ENCODE measurements at regions not wholly inside any gene's neighbourhood (a gene's known extent, or its start where the extent isn't known, plus 50 kb on each side); places are given as distances from the start of the nearest gene placed in this dataset.

- TF ChIP-seq, protein P1, sequence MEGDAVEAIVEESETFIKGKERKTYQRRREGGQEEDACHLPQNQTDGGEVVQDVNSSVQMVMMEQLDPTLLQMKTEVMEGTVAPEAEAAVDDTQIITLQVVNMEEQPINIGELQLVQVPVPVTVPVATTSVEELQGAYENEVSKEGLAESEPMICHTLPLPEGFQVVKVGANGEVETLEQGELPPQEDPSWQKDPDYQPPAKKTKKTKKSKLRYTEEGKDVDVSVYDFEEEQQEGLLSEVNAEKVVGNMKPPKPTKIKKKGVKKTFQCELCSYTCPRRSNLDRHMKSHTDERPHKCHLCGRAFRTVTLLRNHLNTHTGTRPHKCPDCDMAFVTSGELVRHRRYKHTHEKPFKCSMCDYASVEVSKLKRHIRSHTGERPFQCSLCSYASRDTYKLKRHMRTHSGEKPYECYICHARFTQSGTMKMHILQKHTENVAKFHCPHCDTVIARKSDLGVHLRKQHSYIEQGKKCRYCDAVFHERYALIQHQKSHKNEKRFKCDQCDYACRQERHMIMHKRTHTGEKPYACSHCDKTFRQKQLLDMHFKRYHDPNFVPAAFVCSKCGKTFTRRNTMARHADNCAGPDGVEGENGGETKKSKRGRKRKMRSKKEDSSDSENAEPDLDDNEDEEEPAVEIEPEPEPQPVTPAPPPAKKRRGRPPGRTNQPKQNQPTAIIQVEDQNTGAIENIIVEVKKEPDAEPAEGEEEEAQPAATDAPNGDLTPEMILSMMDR (IDR thresholded peaks at IDR 0.05) = no peak
- TF ChIP-seq POLR2A (IDR thresholded peaks at IDR 0.05) = no peak
Observed at GRCh38 chr15:36401586-36401966, 177.8 kb upstream of the CDIN1 start.

Data from lower leg skin (tissue), 3 donors.